IPS DF 19.7 (cell line): ENCODE measurements at regions not wholly inside any gene's neighbourhood (a gene's known extent, or its start where the extent isn't known, plus 50 kb on each side); places are given as distances from the start of the nearest gene placed in this dataset.

Experiments
- DNase-seq: peaks from one replicate; pipeline ENCODE4 v3.0.0-alpha.2; 2013; ENCODE audit warnings: low read depth, low spot score

DNA sequence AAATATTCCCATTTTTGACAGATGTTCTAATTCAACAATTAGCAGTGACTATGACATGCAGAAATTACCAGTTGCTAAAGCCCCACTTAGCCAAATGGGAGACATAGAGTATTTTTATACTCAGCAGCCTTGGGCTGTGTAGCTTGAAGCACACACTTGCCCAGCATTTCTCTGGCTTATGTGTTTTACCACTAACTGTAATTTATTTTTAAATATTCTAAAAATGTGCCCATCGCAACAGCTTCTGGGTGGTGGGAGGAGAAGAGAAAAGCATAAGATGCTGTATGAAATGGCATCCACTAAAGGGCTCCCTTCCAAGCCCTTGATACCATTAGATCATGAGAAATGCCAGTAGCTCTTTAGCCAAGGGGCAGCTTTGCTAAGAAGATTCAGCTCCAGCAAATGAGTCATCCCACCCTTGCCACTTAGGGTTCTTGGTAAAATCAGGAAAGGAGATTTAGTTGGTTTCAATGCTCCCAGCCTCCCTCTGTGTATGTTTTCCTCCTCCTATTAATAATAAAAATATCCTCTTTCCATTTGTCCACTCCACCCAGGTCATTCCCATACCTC lies 462.7 kb upstream of the DEPDC1 start:
- DNase-seq: no peak

- DNase-seq: no peak
These were observed 464.3 kb upstream of the DEPDC1 start for GRCh38 chr1:68961143-68961542.

DNA sequence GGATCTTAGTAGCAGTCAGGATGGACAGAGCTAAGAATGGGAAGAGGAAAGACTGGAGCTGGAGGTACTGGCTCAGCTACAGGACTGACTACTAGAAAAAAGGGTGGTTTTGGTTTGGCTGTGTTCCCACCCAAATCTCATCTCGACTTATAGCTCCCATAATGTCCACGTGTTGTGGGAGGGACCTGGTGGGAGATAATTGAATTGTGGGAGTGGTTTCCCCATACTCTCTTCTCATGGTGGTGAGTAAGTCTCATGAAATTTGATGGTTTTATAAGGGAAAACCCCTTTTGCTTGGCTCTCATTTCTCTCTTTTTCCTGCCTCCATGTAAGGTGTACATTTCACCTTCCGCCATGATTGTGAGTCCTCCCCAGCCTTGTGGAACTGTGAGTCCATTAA lies 466.5 kb upstream of the DEPDC1 start:
- no peak for DNase-seq

DNA sequence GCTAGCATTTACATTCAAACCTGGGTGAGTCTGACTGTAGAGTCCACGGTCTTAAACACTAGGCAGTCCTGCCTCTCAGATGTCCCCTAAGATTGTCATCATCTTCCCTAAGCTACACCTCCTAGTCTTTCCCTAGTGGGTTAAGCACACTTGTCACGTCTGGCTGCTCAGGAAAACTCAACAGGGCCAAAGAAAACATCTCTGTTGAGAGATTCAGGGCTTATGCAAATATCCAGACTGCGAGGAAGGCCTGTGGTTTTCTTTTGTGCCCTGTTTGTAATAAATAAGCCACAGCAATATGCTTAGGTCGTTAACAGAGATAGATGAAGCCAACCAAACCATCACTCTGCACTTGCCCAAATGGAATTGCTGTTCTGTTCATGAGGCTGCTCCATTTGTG lies 472.6 kb upstream of the DEPDC1 start:
- DNase-seq: no peak

GRCh38 chr1:68970571-68970970 lies 473.7 kb upstream of the DEPDC1 start:
- DNase-seq: no peak

DNA sequence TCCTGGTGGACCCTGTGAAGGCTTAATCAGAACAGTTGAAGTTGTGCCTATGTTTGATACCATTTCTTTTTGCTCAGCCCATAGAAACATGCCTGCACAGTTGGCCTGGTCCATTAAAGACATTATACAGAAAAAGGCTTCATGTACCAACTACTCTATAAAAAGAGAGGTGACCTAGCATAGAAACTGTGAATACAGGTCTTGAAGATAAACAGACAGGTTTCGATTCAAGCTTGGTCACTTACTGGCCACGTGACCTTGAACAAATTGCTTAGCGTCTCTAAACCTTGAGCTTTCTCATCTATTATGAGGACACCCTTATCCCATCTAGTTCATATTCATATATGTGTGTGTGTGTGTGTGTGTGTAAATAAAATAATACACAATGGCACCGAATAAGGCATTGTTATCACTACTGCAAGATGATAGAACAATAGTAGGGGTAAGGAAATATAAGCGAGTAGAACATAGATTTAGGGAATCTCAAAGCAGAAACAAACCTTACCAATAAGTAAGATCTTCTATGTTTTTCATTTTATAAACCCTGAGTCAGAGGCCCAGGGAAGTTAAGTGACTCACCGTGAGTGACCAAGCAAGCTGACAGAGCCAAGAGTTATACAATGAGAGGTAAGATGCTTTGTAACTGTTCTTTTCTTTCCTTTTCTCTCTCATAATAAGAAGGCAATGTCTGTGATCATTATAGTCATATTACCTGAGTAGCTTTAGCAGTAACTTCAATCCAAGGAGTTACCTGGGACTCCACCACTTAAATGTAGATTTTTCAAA lies 476.8 kb upstream of the DEPDC1 start:
- no peak for DNase-seq

- DNase-seq: no peak
These were observed 477.6 kb upstream of the DEPDC1 start for GRCh38 chr1:68974447-68974846.

DNA sequence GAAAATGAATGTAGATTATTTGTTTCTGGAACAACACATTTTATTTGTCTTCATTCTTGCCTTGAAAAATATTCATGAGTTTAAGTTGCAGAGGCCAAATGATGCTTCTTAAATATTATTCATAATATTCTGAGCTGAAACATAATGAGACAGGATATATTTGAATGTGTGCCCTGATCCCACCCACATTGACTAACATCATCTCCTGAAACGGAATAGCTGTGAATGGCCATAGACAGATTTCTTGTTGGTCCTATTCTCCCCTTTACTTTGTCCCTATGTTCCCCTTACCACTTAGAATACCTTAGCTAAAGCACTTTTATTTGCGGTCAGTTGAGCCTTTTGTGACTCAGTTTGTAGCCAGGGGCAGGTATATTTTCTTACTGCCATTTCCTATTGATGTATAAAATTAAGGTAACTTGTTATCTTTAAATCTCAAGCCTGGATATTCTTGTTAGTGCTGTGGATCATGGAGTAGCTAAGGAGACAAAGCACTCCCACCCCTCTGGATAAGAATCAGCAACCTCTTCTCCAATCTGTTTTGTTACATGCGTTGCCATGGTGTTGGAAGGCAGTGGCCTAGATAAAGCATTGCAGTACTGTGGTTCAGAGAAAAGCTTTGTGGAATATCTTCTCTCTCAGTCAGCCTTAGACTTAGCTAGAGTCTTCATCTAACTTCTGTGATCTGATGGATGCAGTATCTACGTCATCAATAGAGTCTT lies 478.5 kb upstream of the DEPDC1 start:
- peak; percentile 48 for DNase-seq

DNA sequence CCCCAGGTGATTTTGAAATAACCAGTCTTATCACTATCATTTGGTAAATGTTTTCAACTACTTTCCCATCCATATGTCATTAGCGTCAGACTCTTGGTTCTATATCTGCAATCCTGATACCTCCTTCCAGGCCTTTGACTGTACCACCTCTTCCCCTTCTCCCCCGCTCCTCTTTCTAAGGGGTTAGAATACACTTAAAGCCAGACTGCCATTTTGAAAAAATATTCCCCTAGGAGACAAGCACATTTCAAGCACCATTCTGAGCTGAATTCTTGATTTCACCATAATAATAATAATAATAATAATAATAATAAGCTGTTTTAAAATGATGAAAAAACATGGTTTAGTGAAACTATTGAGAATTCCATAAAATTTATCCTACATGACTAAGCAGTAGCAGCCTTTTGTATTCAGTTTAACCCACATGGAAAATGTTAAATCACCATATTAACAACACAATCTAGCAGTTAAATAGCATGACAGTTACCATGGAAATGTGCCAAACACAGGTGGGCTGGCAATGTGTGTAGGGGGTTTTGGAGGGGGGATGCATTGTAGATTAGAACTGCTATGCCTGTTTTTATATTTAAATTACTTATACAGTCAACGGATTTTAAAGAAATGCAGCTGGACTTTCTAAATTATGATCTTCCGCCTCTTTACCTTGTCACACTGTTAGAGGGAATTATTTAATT lies 480.2 kb upstream of the DEPDC1 start:
- DNase-seq: peak; percentile 70

DNA sequence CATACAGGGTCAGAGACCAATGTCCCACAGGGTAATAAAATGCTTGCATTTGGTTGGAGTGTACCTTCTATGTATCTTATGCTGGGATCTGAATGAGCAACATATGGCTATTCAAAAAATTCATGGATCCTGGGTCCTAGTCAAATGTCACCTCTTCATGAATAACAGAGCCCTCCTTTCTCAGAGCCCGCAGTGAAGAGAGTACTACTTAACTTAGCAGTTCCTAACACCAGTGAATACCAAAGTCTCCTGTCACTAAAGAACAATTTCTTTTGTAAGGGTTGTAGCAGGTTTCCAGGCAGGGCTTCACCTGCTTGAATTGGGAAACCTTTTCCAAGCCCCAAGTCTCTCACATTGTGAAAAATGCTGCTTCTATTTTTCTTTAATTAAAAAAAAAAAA lies 483.0 kb upstream of the DEPDC1 start:
- no peak for DNase-seq

- no peak for DNase-seq
These were observed 487.4 kb upstream of the DEPDC1 start for GRCh38 chr1:68984289-68984688.

- DNase-seq: no peak
These were observed 497.2 kb upstream of the DEPDC1 start for GRCh38 chr1:68994096-68994495.

- DNase-seq: no peak
These were observed 519.6 kb upstream of the DEPDC1 start for GRCh38 chr1:69016468-69016867.

- no peak for DNase-seq
These were observed 532.8 kb upstream of the DEPDC1 start for GRCh38 chr1:69029649-69030048.

DNA sequence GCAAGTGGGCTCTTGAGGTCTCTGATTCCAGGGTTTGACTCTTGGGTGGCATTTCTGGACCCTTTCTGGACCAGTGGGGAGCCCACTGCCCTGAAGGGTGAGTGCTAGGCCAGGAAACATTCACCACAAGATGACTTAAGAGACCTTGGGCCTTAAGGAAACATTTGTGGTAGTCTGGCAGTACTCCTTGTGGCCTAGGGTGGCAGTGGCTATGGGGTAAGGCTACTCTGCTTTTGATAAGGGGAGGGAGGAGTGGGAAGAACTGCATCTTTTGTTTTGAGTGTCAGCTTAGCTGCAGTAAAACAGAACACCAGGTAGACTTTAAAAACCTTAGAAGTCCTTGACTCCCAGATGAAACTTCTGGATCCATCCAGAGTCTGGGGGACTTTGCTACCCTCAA lies 529.3 kb upstream of the LRRC7 start:
- DNase-seq: no peak

DNA sequence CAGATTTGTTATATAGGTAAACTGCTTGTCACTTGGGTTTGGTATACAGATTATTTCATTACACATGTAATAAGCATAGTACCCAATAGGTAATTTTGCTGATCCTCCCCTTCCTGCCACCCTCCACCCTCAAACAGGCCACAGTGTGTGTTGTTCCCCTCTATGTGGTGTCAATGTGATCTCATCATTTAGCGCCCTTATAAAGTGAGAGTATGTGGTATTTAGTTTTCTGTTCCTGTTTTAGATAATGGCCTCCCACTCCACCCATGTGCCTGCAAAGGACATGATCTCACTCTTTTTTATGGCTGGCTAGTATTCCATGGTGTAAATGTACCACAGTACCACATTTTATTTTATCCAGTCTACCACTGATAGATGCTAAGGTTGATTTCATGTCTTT lies 522.1 kb upstream of the LRRC7 start:
- no peak for DNase-seq

DNA sequence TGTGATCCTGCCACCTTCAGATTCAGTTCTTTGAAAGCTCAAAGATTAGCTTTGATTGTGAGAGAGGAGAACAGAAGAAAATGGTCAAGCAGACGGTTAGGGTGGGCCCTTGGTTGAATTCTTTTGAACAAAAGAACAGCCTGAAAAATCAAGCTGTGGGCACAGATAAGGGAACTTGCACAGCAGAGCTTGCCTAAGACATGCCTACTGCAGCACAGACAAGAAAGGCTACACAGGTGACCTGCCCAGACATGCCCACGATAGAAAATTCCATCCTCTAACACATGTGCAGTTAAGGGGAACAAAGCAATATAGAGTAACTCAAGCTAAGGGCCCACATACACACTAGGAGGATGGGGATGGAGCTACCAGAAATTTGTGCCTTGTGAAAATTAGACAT lies 512.5 kb upstream of the LRRC7 start:
- DNase-seq: no peak

DNA sequence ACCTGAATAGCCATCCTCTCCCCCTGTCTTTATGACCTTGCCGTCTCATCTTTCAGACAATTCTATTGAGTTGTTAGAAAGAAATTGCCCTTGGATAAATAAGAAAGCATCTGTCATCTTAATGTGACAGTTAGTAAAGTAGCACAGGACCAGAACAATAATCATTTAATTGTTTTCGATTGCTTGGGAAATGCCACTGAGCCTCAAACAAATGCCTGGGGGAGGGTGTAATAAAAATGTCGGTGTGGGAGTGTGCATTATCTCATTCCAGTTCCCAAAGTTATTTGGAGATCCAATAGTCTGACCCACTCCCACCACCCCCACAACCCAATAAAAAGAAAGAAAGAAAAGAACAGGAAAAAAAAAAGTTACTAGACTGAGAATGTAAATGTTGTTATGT lies 509.3 kb upstream of the LRRC7 start:
- DNase-seq: no peak

DNA sequence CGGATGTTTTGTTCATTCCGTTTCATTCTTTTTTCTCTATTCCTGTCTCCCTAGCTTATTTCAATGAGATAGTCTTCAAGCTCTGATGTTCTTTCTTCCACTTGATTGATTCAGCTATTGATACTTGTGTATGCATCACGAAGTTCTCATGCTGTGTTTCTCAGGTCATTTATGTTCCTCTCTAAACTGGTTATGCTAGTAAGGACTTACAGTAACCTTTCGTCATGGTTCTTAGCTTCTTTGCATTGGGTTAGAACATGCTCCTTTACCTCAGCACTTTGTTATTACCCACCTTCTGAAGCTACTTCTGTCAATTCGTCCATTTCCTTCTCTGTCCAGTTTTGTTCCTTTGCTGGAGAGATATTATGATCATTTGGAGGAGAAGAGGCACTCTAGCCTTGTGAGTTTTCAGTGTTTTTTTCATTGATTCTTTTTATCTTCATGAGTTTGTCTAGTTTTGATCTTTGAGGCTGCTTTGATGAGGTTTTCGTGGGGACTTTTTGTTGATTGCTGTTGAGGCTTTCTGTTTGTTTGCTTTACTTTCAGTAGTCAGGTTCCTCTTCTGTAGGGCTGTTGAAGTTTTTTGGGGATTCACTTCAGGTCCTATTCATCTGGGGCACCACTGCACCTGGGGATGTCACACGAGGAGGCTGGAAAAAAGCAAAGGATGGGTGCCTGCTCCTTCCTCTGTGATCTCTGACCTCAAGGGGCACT lies 496.9 kb upstream of the LRRC7 start:
- no peak for DNase-seq

- DNase-seq: no peak
These were observed 494.5 kb upstream of the LRRC7 start for GRCh38 chr1:69073176-69073575.

DNA sequence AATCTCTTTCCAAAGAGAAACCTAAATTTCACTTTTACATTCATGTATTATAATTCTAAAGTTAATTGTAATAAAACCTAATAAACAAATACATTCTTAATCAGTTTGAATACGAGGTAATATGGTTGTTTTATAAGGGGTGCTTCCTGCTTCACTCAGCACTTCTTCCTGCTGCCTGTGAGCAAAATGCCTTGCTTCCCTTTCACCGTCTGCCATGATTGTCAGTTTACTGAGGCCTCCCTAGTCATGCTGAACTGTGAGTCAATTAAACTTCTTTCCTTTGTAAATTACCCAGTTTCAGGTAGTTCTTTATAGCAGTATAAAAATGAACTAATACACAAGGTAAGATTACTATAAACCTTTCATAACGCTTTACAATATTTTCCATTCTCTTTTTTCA lies 491.1 kb upstream of the LRRC7 start:
- no peak for DNase-seq

- DNase-seq: no peak
These were observed 490.5 kb upstream of the LRRC7 start for GRCh38 chr1:69077198-69077597.
